HG03354 (cell line): ENCODE measurements at regions not wholly inside any gene's neighbourhood (a gene's known extent, or its start where the extent isn't known, plus 50 kb on each side); places are given as distances from the start of the nearest gene placed in this dataset.
"Not testable (repeated sequence)": the region's sequence is repeated elsewhere in the genome, so short reads cannot be mapped to it uniquely, and the experiment has no call there.

Experiments
- ATAC-seq: cut with Tn5 transposase; IDR thresholded peaks from one replicate; pipeline ENCODE4 v1.9.1; 2021; ENCODE audit warnings: mild to moderate bottlenecking; ENCODE audit not compliant: unreplicated experiment, poor library complexity, severe bottlenecking

DNA sequence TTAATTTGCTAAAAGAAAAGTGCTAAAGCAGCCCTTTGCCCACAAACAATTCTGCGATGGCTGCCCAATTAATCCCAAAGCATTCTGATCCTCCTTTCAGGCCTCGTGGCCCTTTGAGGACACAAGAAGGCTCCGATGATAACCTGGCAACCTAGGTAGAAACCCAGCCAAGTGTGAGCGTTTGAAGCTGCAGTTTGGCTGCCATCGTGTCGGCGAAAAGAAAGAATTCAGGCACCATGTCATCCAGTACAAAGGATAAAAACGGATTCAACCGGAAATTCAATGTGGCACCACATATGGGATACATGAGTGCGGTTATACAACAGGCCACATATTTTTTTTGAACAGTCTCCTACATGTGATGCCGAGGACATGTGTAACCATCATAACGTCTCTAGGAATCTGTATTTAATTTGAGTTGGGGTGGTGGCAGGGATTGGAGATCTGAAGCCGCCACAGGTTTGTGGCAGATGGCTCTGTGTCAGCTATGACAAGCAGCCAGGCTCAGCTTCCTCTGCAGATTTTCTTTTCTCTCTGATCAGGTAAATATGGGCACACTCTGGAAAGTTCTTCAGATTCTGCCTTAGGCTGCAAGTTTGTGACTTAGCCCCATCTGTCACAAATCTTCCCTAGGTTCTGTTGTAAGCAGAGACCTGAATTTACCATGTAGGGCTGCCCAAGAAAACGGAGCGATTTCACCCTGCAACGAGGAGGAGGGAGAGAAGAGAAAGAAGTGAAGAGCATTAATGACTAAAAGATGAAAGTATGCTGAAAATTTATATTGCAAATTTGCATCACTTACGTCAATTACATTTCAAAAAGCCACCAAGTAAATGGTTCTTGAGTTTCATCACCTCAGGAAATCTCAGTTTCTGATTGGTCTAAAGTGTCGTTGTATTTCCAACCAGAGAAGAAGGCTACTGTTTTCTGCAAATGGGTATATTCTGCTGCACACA lies 573.2 kb downstream of the ZEB2 start:
- ATAC-seq = no peak

DNA sequence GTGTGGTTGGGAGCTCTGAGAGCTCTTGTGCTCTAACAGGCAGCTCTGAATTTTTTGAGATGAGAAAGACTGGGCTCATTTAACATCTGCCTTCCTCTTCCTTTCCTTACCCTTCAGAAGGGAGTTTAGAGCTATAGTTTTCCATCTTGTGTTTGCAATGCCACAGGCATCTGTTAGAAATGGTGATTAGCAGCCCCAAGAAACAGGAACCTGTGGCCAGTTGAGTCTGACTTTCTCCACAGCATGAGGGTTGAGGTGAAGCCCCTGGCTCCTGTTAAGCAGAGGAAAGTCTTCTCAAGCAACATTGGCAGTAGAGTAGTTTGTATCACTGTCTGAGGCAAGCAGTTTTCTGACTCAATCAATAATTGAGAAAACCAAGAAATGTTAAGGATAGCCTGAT lies 577.4 kb downstream of the ZEB2 start:
- ATAC-seq = no peak

DNA sequence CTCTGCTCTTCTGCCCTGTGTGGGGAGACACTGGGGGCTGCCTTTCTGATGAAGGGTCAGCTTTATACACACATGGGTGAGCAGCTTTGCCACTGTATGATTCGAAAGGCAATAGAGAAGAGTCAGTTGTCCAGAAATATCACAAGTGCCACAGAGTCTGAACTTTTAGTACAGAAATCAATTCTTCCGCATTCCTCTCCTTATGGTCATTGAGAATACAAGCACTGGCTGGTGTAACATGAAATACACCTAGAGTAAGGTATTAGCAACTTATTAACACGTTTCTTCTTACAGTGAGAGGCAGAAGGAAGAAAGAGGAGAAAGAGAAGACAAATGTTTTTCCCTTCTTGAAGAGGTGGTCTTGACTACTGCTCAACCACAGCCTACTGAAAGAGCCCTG lies 579.2 kb downstream of the ZEB2 start:
- no peak for ATAC-seq

DNA sequence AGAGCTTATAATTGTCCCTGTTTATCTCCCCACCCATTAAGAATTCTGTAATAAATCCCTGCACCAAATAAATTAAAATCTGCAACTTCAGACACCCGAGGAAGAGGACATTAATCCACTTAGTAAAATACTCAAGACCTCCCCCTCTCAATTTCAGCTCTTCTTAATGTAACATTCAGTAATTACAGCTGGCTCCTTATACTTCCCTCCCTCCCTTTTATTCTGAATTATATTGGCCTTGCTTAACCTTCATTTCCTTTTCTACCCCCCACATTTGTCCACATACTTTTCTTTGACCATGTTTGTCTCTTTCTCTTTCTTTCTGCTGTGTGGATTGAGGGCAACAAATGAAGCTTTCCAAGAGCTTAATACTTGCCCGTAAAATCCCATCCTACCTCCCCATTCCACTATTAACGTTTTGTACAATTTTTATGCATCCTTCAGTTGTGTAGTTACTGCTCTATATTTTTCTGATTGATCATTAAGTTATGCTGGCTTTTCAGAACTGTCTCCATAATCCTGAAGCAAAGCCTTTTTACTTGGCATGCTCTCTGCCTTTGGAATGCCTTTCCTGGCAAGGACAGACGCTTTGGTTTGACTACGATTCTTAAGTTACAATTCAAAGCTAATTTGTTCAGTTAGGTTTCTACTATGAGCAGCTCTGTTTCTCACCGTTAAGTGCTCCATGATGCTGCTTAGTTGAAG lies 580.1 kb downstream of the ZEB2 start:
- no peak for ATAC-seq

DNA sequence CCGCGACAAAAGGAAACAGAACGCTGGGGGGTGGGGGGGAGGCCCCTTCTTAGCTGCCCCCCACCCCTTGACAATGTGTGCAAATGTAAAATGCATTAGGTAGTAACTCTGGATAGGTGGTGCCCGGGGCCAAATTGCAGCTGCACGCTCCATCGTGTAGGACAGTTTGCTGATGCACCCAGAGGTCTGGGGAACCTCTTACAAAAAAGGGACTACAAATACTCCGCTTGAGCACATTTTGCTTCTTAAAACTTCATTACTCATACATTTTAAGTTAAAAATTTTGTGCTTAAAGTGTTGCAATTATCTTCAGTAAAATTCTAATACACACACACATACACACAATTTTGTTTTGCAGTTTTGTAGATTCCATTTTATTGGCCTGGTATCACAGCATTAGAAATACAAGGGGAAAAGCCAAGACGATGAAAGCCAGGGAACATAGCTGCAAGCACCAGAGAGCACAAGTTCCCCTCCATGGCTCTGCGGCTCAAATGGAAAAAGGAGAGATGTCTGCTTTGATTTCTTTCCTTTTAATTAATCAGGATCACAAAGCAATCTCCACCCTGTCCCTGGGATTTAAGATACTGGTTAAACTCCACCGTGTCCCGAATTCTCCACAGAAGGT lies 582.1 kb downstream of the ZEB2 start:
- peak; percentile 20 for ATAC-seq

DNA sequence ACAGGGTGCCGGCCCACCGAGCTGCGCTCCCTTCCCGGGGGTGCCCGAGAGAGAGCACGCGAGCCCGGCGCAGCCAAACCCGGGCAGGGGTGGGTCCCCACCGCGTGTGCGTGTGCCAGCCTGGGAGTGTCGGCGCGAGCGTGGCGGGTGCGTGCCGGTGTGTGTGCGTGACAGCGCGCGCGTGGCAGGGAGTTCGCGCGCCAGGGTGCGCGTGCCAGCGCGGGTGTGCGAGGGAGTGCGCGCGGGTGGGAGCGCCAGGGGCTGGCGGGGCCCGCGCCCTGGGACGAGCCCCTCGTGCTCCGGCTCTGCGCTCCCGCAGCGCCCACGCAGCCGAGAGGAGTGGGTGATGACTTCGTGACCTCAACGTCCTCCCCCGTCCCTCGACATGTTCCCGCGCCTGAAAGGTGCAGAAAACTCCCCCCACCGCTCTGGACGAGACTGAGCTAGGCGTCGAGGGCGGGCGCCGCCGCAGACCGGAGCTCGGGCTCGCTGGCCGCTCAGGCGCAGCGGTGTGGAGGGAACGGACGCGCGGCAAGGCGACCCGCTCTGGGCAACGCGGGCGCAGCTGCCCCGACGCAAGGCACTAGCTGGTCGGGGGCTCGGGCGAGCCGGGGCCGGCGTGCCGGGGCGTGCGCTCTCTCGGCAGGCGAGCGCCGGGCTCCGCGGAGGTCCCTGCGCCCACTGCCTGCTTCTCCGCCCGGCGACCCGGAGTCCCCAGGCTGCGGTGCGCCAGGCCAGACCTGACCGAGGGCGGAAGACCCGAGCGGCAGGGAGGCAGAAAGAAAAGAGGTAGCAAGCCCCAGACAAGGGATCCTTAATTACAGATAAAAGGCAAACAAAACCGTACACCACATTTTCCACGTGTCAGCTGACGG lies 582.8 kb downstream of the ZEB2 start:
- ATAC-seq = peak; percentile 73

DNA sequence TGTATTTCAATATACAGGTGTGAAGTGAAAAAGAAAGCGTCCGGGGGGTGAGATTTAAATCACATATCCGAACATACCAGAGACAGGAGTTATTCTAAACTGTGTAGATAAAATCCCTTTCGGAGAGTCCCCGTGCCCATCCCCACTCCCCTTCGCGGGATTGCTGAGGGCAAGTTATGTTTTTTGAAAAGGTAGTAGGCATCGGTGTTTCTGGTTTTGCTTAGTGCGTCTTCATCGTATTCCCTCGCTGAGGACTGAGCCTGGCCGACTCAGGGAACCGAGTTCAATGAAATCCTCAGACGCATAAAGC lies 583.4 kb downstream of the ZEB2 start:
- ATAC-seq = no peak

DNA sequence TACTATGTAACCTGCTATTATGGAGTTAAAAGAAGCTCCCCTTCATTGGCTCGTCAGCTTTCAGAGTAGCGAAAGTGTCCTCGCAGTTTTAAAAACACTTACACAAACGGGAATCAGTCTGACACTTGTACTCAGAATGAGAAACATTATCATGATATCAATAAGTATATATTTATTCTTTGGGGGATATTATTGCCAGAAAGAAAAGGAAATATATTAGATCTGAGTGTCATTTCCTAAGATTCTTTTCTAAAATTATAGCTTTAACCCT lies 584.5 kb downstream of the ZEB2 start:
- ATAC-seq = no peak

DNA sequence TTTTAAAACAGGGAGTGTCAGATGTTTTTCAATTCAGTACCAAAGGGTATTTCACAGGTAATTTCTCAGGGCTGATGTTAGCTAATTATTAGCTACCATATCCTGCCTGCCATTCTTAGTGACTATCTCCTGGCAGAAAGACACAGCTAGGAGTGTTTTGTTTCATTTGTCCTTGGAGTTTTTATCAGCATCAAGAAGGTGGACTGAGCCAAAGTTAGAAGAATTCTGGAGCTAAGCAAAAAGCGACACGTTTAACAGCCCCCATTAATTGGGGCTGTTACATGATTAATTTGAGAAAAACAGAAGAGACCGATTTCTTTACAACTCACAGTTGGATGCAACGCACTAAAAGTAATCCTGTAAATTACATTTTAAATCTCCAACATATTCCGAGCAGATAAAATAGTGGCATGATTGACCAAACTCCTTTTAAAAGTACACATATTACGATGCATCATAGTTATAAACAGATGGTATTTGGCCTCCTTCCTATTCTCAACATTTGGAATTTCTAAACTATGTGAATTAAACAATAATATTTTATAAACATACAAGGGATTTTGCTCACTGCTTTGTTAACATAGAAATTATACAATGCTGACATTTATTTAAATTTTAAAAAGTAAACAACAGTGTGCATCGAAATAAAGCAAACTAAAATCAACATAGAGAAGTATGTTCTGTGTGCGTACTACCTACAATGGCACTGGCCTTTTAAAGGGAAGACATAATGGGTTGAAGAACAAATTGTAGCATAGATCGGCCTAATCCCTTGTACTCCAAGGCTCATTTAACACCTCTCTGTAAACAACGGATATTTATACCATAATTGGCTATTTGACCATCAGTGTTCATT lies 585.1 kb downstream of the ZEB2 start:
- peak; percentile 52 for ATAC-seq

DNA sequence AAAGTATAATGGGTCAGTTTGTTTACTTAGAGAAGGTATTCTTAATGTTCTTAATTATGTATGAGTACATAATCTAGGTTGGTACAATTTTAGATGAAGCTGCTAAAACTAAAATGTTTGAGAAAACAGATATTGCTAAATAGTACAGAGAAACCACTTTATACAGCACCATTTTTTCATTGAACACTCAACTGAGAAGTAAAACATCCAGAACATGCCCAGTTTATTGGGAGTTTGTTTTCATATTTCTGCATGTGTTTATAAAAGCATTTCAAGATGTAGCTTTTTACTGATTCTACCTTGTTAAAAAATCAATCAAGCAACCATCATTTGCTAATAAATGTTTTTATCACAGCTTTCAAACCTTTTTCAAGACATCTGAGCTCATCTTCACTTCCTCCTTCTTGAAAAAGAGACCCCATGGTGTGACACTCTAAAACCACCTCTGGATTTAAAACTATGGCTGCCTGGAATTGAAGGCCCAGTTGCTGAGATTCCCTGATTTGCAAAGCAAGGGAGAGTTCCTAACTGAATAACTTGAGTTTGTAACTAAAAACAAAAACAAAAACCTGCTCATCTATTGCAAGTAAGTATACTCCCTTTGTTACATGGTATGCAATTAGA lies 585.9 kb downstream of the ZEB2 start:
- peak; percentile 19 for ATAC-seq

DNA sequence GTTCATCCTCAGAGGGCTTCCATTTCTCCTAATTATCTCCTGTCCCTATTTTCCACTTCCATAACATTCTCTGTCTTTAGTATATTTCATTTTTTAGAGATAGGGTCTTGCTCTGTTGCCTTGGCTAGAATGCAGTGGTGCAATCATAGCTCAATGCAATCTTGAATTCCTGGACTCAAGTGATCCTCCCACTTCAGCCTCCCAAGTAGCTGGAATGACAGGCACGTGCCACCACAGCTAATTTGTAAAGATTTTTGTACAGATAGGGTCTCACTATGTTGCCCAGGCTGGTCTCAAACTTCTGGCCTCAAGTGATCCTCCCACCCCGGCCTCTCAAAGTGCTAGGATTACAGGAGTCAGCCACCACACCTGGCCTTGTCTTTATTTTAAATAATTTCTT lies 589.0 kb downstream of the ZEB2 start:
- ATAC-seq = no peak

DNA sequence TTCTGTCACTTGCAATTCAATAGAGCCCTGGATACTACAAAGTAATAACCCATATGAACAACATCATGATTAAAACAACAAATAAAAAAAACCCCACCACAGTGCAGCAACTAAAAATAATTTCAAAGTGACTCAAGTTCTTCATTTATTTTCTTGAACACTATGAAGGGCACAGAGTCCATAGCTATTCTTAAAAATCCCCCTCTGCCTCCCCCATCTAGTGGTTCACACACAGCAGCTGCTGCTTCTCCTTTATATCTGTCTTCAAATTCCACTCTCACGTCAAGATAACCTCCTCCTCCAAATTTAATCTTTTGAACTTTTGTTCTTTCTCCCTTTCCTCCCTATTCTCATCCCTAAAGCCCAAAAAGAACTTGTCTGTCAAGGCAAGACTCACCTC lies 591.3 kb downstream of the ZEB2 start:
- no peak for ATAC-seq

DNA sequence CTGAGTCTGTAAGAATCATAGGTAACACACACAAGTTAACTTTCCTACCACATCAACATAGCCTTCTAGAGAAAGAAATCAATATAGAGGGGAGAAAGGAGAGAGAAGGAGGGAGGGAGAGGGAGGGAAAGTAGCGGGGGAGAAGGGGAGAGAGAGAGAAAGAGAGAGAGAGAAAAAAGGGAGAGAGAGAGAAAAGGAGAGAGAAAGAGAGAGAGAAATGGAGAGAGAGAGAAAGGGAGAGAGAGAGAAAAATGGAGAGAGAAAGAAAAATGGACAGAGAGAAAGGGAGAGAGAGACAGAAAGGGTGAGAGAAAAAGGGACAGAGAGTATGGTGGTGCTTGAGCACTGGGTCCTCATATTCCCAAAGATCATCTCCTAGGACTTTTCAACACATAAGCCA lies 591.7 kb downstream of the ZEB2 start:
- no peak for ATAC-seq

DNA sequence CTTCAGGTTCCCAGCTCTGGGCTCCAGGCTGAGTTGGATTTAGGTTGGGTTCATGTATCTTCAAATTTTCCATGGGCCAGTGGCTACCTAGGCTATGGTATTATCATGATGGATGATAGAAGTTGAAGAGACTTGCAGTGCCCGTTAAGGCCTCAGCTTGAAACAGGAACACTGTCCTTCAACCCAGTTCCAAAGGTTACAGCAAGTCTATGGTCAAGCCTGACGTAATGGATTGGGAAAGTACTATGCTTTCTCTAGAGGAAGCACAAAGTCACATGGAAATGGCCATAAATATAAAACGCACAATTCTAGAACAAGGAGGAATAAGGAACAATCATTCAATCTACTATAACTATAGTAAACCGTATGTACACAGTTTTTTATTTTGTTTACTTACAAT lies 593.2 kb downstream of the ZEB2 start:
- ATAC-seq = no peak

DNA sequence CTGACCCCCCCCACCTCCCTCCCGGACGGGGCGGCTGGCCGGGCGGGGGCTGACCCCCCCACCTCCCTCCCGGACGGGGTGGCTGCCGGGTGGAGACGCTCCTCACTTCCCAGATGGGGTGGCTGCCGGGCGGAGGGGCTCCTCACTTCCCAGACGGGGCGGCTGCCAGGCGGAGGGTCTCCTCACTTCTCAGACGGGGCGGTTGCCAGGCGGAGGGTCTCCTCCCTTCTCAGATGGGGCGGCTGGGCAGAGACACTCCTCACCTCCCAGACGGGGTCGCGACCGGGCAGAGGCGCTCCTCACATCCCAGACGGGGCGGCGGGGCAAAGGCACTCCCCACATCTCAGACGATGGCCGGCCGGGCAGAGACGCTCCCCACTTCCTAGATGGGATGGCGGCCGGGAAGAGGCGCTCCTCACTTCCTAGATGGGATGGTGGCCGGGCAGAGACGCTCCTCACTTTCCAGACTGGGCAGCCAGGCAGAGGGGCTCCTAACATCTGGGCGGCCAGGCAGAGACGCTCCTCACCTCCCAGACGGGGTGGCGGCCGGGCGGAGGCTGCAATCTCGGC lies 597.6 kb downstream of the ZEB2 start:
- not testable (repeated sequence) for ATAC-seq

DNA sequence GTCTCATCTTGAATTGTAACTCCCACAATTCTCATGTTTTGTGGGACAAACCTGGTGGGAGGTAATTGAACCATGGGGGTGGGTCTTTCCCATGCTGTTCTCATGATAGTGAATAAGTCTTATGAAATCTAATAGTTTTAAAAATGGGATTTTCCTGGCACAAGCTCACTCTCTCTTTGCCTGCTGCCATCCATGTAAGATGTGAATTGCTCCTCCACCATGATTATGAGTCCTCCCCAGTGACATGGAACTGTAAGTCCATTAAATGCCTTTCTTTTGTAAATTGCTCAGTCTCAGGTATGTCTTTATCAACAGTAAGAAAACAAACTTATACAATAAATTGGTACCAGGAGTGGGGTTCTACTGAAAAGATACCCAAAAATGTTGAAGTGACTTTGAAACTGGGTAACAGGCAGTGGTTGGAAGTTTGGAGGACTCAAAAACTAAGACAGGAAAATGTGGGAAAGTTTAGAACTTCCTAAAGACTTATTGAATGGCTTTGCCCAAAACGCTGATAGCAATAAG lies 601.4 kb downstream of the ZEB2 start:
- ATAC-seq = no peak

DNA sequence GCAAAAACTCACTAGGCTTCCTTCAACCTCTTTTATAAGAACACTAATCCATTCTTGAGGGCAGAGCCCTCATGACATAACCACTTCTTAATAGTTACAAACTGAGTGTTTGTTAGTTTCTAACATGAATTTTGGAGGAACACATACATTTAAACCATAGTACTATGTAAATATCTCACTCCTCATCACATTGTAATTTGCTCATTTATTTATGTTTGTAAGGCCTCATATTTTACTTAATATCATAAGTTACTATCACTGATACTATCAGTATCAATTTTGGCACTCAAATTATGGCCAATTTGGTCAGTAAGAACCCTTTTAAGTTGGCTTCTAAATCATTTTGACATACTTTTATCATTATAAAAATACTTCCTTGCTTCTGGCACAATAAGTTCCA lies 603.1 kb downstream of the ZEB2 start:
- no peak for ATAC-seq

DNA sequence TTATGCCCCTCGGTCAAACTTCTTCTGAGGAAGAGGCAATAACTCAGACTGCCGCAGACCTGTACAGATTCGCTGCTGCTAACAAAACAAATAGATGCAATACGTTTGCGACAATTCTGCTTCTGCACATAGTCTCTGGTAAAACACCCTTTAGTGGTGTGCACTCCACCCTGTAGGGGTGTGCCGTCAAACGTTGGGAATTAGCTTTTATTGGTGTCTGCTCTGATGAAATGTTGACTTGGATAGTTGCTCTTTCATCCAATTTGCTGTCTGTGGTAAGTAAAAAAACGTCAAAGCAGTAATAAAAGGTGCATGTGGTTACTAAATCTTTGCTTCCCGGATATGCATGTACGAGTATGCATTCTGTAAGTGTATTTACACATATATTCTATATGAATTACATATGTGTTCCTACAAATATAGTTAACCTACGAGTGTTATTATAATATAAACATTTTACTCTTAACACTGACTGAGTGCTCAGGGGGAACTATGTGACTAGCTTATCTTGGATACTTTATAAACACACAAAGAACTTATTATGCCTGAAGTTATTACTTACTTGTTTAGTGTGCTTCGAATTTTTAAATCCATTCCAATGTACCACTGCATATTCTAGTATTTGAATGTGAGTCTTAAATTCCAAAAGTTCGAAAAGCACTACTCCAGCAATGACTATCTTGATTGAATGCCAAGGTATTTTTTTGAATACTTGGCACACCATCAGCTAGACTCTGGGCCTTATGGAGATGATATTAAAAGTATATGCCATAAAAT lies 610.2 kb downstream of the ZEB2 start:
- ATAC-seq = no peak
